Globus pallidus (tissue), 1 donor: ENCODE measurements at regions not wholly inside any gene's neighbourhood (a gene's known extent, or its start where the extent isn't known, plus 50 kb on each side); places are given as distances from the start of the nearest gene placed in this dataset.
"Not testable (repeated sequence)": the region's sequence is repeated elsewhere in the genome, so short reads cannot be mapped to it uniquely, and the experiment has no call there.

Experiments used
- DNase-seq: peaks from one replicate; pipeline ENCODE4 v3.0.0-alpha.2; 2015; ENCODE audit warnings: low spot score

DNA sequence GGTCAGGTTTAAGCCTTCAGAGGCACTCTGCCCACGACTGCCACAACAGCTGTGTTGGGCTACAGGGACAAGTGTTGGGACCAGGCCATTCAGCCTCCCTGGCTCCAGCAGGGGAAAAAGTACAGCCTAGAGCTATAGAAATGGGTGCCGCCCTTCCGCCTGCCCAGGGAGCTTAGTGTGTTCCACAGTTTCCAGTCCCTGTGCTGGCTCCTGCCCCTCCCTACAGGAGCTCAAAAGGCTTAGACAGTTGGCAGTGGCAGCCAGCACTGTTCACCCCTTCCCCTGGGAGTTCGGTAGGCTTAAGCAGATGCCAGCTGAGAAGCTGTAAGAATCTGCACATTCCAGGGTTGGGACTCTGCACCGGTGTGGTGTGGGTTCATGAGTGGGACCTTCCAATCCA, 408.2 kb upstream of the INTU start:
- no peak for DNase-seq

DNA sequence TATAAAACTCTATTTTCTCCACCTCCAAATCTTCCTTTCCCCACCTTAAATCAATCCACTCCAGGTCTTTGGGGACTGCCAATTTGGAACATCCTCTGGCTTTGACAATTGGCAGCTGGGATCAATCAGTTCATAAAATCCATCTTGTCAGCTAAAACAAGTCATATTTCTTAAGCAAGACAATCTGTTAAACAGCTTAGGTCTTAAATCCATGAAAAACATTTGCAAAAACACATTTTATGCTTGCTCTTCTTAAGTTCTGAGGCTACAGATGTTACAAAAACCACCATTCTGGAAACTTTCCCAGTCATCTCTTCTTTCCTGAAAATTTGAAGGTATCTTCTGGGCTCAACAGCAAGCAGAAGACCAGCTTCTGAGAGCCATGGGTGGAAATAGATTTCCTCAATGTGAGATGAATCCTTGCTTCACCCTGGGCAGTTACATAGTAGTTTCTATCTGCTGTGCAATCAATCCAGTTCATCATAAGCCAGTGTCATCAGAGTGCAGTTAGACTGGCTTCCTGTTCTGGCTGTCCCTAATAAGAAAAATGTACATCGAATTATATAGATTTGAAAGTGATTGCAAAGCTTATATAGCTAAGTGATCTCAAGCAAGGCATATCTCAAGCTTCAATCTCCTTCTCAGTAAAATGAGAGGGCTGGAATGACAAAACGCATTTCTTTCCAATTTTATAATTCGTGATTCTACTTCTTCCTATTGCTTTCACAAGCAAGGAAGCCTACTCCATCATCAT, 402.7 kb upstream of the INTU start:
- no peak for DNase-seq

- DNase-seq: no peak
Observed at GRCh38 chr4:127236889-127237288, 395.9 kb upstream of the INTU start.

DNA sequence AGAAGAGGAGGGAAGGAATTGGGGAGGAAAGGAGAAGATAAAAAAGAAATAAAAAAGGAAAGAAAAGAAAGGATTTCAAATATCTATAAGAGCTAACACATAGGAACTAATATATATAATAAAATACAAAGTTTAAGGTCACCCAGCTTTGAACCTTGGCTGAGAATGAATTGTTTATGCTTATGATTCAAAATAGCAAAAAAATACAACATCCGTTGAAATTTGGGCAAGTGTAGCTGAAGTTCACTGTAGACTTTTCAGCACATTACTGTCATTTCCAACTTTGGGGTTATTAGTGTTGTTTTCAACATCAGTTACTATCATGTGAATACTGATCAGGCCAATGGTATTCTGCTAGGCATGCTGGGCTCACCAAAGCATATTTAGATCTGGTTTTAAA, 395.2 kb upstream of the INTU start:
- no peak for DNase-seq

DNA sequence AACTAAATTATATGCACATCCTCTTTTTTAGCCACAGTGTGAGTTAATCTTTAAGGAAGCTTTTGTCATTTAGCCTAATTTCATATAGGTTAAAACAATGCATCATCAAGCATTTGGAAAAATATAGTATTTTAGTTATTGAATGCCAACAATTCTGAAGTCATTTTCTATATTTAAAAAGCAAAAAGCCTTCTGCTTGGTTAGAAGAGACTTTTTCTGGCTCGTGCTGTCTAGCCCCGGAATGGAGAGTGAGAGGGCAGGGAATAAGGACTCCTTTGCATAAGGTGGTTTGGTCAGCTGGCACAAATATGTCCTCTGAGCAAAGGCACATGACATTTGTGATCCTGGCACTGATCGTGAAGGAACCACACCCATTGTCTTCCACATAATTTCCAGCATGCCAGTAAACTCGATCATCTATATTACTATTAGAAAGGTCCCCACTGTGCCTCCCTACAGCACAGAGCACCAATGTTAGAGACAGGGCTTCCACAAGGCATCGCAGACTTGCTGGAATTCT, 393.7 kb upstream of the INTU start:
- DNase-seq: no peak

GRCh38 chr4:127239902-127240763, 392.6 kb upstream of the INTU start:
- DNase-seq: no peak

DNA sequence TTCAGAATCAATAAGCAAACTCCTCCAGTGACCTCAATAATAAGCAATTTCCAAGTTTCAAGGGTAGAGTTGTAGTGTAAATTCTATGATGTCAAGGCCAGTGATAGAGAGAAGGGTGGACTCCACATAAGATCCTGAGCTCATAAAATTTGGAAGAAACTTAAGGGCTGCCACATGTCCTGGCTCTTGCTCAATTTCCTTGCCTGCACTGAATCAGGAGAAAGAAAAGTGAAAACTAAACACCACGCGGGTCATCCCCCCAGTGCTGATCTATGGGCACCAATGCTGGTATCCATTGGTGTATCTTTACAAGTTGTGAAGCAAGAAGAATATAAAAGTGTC, 392.0 kb upstream of the INTU start:
- DNase-seq: no peak

GRCh38 chr4:127244515-127244914, 388.2 kb upstream of the INTU start:
- DNase-seq: no peak

GRCh38 chr4:127246963-127247952, 385.5 kb upstream of the INTU start:
- no peak for DNase-seq

DNA sequence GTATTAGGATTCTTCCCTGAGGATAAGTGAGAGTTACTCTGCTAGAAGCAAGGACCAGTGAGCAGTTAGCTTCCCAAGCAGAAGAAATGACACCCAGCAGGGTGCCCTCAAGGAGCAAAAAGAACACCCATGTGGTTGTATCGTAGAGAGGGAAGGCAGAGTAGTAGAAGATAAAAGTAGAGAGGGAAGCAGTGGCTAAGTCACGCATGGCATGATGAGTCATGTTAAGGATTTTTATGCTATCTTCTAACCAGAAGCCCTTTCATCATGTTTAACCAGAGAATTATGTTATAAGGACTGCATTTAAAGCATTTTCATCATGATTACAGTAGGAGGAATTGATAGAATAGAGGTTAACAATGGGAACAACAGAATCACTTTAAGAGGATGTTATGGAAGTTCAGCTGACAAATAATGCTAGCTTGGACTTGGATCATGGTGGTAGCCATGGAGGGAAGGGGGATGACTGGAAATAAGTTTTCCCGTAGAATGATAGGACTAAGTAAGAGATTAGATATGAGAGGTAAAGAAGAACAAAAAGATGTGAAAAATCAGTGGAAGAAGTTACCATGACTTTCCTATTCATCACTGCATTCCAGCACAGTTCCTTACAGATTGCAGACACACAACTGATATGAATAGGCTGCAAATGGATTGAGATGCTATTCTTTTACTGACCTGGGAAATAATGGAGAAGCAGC, 383.5 kb upstream of the INTU start:
- no peak for DNase-seq

DNA sequence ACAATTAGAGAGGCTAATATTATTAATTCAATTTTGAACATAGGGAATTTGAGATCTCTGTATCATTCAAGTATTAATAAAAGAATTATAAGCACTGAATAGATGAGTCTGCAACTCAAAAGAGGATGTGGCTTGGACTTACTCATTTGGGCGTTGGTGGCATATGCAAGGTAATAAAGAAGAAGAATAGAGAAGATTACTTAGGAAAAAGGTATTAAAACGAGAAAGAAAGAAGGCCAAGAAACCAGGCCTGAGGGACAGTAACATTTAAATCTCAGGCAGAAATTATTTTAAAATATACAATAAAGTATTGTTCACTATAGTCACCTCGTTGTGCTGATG, 383.0 kb upstream of the INTU start:
- no peak for DNase-seq

DNA sequence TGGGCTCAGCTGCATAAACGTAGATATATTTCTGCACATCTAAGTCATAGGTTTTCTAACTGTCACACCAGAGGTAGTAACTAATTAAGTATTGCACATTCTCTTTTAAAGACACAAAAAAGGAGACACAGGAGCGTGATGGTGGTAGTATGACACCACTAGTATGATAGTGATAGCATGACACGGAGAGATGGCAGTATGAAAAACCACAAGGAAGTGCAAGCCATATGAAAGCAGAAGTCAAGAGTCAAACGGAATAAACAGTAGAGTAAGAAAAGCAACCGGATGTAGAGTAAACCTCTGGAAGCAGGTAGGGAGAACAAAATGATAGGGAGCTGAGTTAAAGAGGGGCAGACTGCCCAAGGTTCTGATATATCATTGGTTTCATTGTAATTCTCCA, 382.2 kb upstream of the INTU start:
- DNase-seq: no peak

- no peak for DNase-seq
Observed at GRCh38 chr4:127251423-127251822, 381.3 kb upstream of the INTU start.

- DNase-seq: no peak
Observed at GRCh38 chr4:127256500-127256899, 376.3 kb upstream of the INTU start.

DNA sequence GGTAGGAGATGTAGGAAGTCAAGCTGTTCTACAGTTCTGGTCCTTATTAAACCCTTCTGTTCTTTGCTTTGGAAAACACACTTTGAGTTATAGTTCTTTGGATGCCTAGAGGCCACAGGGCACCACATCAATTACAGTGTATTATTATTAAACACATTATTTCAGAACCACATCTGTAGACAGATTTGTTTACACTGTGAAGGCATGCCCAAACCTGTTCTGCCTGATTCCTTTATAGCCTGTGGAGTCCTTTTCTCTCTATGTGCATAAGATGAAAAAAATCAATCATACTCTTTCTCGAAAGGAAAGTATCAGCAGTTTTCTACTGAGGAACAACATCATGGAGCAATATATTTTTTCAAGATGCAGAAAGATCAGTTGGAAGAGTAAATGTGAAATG, 371.3 kb upstream of the INTU start:
- no peak for DNase-seq

DNA sequence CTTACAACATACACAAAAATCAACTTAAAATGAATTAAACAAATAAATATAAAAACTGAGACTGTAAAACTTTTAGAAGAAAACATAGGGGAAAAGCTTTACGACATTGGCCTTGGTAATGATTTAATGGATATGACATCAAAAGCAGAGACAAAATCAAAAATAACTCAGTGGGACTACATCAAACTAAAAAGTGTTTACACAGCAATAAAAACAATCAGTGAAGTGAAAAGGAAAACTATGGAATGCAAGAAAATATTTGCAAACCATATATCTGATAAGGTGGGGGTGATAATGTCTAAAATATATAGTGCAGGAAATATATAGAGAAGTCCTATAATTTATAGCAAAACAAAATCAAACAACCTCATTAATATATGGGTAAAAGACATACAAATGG, 364.4 kb upstream of the INTU start:
- DNase-seq: no peak

GRCh38 chr4:127277023-127277422, 355.7 kb upstream of the INTU start:
- not testable (repeated sequence) for DNase-seq

DNA sequence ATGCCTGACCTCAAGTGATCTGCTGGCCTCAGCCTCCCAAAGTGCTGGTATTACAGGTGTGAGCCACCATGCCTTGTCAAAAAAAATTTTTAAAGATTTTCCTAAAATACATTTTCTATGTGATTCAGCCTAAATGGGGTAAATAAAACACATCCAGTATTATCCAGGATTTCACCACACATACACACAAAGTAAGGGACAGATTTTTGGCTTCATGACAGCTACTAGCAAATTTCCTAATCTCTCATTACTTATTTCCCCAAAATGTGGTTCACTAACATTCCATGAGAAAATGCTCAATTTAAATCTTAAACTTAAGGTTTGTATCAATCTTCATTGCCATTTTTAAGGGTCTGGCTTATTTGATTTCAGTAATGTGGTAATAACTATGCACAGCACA, 348.5 kb upstream of the INTU start:
- no peak for DNase-seq

GRCh38 chr4:127291316-127291715, 341.4 kb upstream of the INTU start:
- DNase-seq: no peak

GRCh38 chr4:127293496-127293895, 339.3 kb upstream of the INTU start:
- no peak for DNase-seq

DNA sequence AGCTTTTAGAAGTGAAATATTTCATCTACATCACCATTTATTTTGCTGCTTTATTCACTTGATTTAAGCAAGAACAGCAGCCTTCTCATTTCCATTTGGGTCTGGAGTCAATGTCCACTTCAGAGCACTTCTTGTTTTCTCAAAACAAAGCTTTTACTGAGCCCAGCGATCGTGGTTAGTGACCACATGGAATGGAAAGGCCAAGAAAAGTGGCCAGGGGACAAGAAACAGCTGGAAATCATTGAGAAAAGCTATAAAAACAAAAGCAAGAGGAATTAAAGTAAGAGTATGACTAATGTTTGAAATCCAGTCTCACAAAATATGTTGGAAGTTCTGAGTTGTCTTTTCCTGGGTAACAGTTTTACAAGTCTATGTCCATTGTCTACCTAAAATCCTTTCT, 328.4 kb upstream of the INTU start:
- DNase-seq: no peak

GRCh38 chr4:127307996-127308395, 324.8 kb upstream of the INTU start:
- DNase-seq: no peak
